Activated T-cell treated with anti-CD3 and anti-CD28 coated beads, Interleukin-2, amount 50 U/mL, for 72 hours (primary cell): ENCODE measurements at regions not wholly inside any gene's neighbourhood (a gene's known extent, or its start where the extent isn't known, plus 50 kb on each side); places are given as distances from the start of the nearest gene placed in this dataset.
"Not testable (repeated sequence)": the region's sequence is repeated elsewhere in the genome, so short reads cannot be mapped to it uniquely, and the experiment has no call there.

ENCODE experiments used
- ATAC-seq, 2 donors: fragments of 150-1000 bp; cut with Tn5 transposase; replicated peaks in 1 of 2; 2 replicates each; pipeline ENCODE4 v1.10.0; 2021; ENCODE audit warnings: moderate library complexity in 2 of 2, mild to moderate bottlenecking in 1 of 2
- DNase-seq, 2 donors: peaks; one replicate each; pipeline ENCODE4 v3.0.0; 2021 to 2022; ENCODE audit warnings: mixed read lengths in 1 of 2
- H3K27ac Mint-ChIP-seq: one replicate; pipeline ENCODE4 v1.8.0; 2022; ENCODE audit warnings: mild to moderate bottlenecking, moderate library complexity, mixed read lengths
- H3K27me3 Mint-ChIP-seq: one replicate; pipeline ENCODE4 v1.8.0; 2022; ENCODE audit warnings: low read depth, mixed read lengths
- H3K36me3 Mint-ChIP-seq, 2 donors: one replicate each; pipeline ENCODE4 v1.8.0; 2022; ENCODE audit warnings: mixed read lengths in 2 of 2, mild to moderate bottlenecking in 1 of 2; ENCODE audit not compliant: insufficient read depth in 2 of 2
- H3K4me1 Mint-ChIP-seq: one replicate; pipeline ENCODE4 v1.8.0; 2022; ENCODE audit warnings: low read depth, mixed read lengths
- H3K4me3 Mint-ChIP-seq, 2 donors: one replicate each; pipeline ENCODE4 v1.8.0; 2022; ENCODE audit warnings: mild to moderate bottlenecking in 2 of 2, mixed read lengths in 2 of 2, moderate library complexity in 2 of 2
- H3K9me3 Mint-ChIP-seq, 2 donors: one replicate each; pipeline ENCODE4 v1.8.0; 2022; ENCODE audit warnings: mixed read lengths in 2 of 2

GRCh38 chr11:25547292-25547691 lies 784.6 kb upstream of the ANO3 start:
- ATAC-seq (no peak), DNase-seq (no peak)
- Mint-ChIP-seq H3K27me3 (no peaks in the 10 kb centered on the region), H3K27ac (no peak overlapping the region), H3K9me3 (peaks cover 10 to 11% of the 10 kb centered on the region in 2 donors), H3K4me1 (no peaks in the 10 kb centered on the region), H3K4me3 (no peak overlapping the region), H3K36me3 (no peaks in the 10 kb centered on the region)

- Mint-ChIP-seq H3K36me3 (no peaks in the 10 kb centered on the region), H3K27ac (no peak overlapping the region), H3K27me3 (no peaks in the 10 kb centered on the region), H3K9me3 (peaks cover 6 to 9% of the 10 kb centered on the region in 2 donors), H3K4me1 (no peaks in the 10 kb centered on the region), H3K4me3 (no peak overlapping the region)
- ATAC-seq, result no peak
- no peak for DNase-seq
Measured at GRCh38 chr11:25562417-25562816, 769.5 kb upstream of the ANO3 start.

GRCh38 chr11:25565846-25566245 lies 766.1 kb upstream of the ANO3 start:
- Mint-ChIP-seq H3K36me3 (no peaks in the 10 kb centered on the region), H3K9me3 (peaks cover 0 to 1% of the 10 kb centered on the region in 2 donors), H3K4me3 (no peak overlapping the region), H3K4me1 (no peaks in the 10 kb centered on the region), H3K27me3 (no peaks in the 10 kb centered on the region), H3K27ac (no peak overlapping the region)
- ATAC-seq, result no peak
- no peak for DNase-seq

- H3K36me3 Mint-ChIP-seq, result no peaks in the 10 kb centered on the region
- H3K27me3 Mint-ChIP-seq, result no peaks in the 10 kb centered on the region
- H3K4me3 Mint-ChIP-seq, result no peak overlapping the region
- peaks cover 0 to 1% of the 10 kb centered on the region in 2 donors for H3K9me3 Mint-ChIP-seq
- no peaks in the 10 kb centered on the region for H3K4me1 Mint-ChIP-seq
- no peak for DNase-seq
- ATAC-seq, result no peak
- H3K27ac Mint-ChIP-seq, result no peak overlapping the region
Measured at GRCh38 chr11:25566298-25567200, 765.4 kb upstream of the ANO3 start.

- no peak overlapping the region for H3K4me3 Mint-ChIP-seq
- no peak for ATAC-seq
- no peak overlapping the region for H3K27ac Mint-ChIP-seq
- peaks cover 10 to 12% of the 10 kb centered on the region in 2 donors for H3K9me3 Mint-ChIP-seq
- H3K36me3 Mint-ChIP-seq, result peaks cover 0 to 2% of the 10 kb centered on the region in 2 donors
- no peaks in the 10 kb centered on the region for H3K27me3 Mint-ChIP-seq
- DNase-seq, result no peak
- no peaks in the 10 kb centered on the region for H3K4me1 Mint-ChIP-seq
Measured at GRCh38 chr11:25576320-25576719, 755.6 kb upstream of the ANO3 start.

GRCh38 chr11:25579554-25579953 lies 752.4 kb upstream of the ANO3 start:
- not testable (repeated sequence) for H3K27ac Mint-ChIP-seq, H3K27me3 Mint-ChIP-seq, H3K36me3 Mint-ChIP-seq, DNase-seq, H3K4me3 Mint-ChIP-seq, ATAC-seq, H3K4me1 Mint-ChIP-seq
- peaks cover 10% of the 10 kb centered on the region in 2 donors for H3K9me3 Mint-ChIP-seq

GRCh38 chr11:25583596-25583995 lies 748.3 kb upstream of the ANO3 start:
- Mint-ChIP-seq H3K9me3 (peaks cover 8 to 9% of the 10 kb centered on the region in 2 donors), H3K36me3 (peaks cover 0 to 2% of the 10 kb centered on the region in 2 donors), H3K4me3 (no peak overlapping the region), H3K4me1 (no peaks in the 10 kb centered on the region), H3K27ac (no peak overlapping the region), H3K27me3 (no peaks in the 10 kb centered on the region)
- DNase-seq (no peak), ATAC-seq (no peak)

- Mint-ChIP-seq H3K27me3 (no peaks in the 10 kb centered on the region), H3K4me1 (no peaks in the 10 kb centered on the region), H3K36me3 (peaks cover 0 to 3% of the 10 kb centered on the region in 2 donors), H3K4me3 (no peak overlapping the region), H3K9me3 (peaks cover 4 to 10% of the 10 kb centered on the region in 2 donors), H3K27ac (no peak overlapping the region)
- DNase-seq (no peak), ATAC-seq (no peak)
Measured at GRCh38 chr11:25587496-25587895, 744.4 kb upstream of the ANO3 start.

- H3K9me3 Mint-ChIP-seq, result peaks cover 3 to 13% of the 10 kb centered on the region in 2 donors
- ATAC-seq, result no peak
Measured at GRCh38 chr11:25593221-25593620, 738.7 kb upstream of the ANO3 start.

GRCh38 chr11:25596701-25597100 lies 735.2 kb upstream of the ANO3 start:
- Mint-ChIP-seq H3K27me3 (no peaks in the 10 kb centered on the region), H3K36me3 (no peaks in the 10 kb centered on the region), H3K4me1 (no peaks in the 10 kb centered on the region), H3K4me3 (no peak overlapping the region), H3K27ac (no peak overlapping the region), H3K9me3 (peaks cover 2 to 5% of the 10 kb centered on the region in 2 donors)
- DNase-seq (no peak), ATAC-seq (no peak)

More at GRCh38 chr11:25593221-25593620, 738.7 kb upstream of the ANO3 start:
- no peak for DNase-seq
- Mint-ChIP-seq H3K27me3 (no peaks in the 10 kb centered on the region), H3K4me1 (no peaks in the 10 kb centered on the region), H3K27ac (no peak overlapping the region), H3K4me3 (no peak overlapping the region), H3K36me3 (peaks cover 0 to 3% of the 10 kb centered on the region in 2 donors)

GRCh38 chr11:25597696-25598095 lies 734.2 kb upstream of the ANO3 start:
- Mint-ChIP-seq H3K4me1 (no peaks in the 10 kb centered on the region), H3K36me3 (no peaks in the 10 kb centered on the region), H3K27me3 (no peaks in the 10 kb centered on the region), H3K4me3 (no peak overlapping the region), H3K9me3 (peaks cover 5% of the 10 kb centered on the region in 2 donors), H3K27ac (no peak overlapping the region)
- no peak for ATAC-seq
- no peak for DNase-seq

GRCh38 chr11:25602149-25602548 lies 729.8 kb upstream of the ANO3 start:
- Mint-ChIP-seq H3K27ac (no peak overlapping the region), H3K9me3 (peaks cover 4 to 12% of the 10 kb centered on the region in 2 donors), H3K36me3 (no peaks in the 10 kb centered on the region), H3K27me3 (no peaks in the 10 kb centered on the region), H3K4me3 (no peak overlapping the region), H3K4me1 (no peaks in the 10 kb centered on the region)
- ATAC-seq (no peak), DNase-seq (no peak)

- Mint-ChIP-seq H3K27me3 (no peaks in the 10 kb centered on the region), H3K9me3 (peaks cover 8 to 13% of the 10 kb centered on the region in 2 donors), H3K36me3 (peaks cover 0 to 2% of the 10 kb centered on the region in 2 donors), H3K4me1 (no peaks in the 10 kb centered on the region), H3K4me3 (no peak overlapping the region), H3K27ac (no peak overlapping the region)
- no peak for ATAC-seq
- no peak for DNase-seq
Measured at GRCh38 chr11:25602959-25603358, 729.0 kb upstream of the ANO3 start.

GRCh38 chr11:25612806-25613205 lies 719.1 kb upstream of the ANO3 start:
- no peak overlapping the region for H3K4me3 Mint-ChIP-seq
- peaks cover 0 to under 1% of the 10 kb centered on the region in 2 donors for H3K36me3 Mint-ChIP-seq
- H3K4me1 Mint-ChIP-seq, result no peaks in the 10 kb centered on the region
- DNase-seq, result no peak
- no peak overlapping the region for H3K27ac Mint-ChIP-seq
- no peaks in the 10 kb centered on the region for H3K27me3 Mint-ChIP-seq
- H3K9me3 Mint-ChIP-seq, result peaks cover 5 to 14% of the 10 kb centered on the region in 2 donors
- ATAC-seq, result no peak
